Inferior parietal cortex (tissue), 1 donor: ENCODE measurements at regions not wholly inside any gene's neighbourhood (a gene's known extent, or its start where the extent isn't known, plus 50 kb on each side); places are given as distances from the start of the nearest gene placed in this dataset.
"Not testable (repeated sequence)": the region's sequence is repeated elsewhere in the genome, so short reads cannot be mapped to it uniquely, and the experiment has no call there.

Experiments used
- DNase-seq: peaks from one replicate; pipeline ENCODE4 v3.0.0-alpha.2; 2016; ENCODE audit errors: extremely low spot score

DNA sequence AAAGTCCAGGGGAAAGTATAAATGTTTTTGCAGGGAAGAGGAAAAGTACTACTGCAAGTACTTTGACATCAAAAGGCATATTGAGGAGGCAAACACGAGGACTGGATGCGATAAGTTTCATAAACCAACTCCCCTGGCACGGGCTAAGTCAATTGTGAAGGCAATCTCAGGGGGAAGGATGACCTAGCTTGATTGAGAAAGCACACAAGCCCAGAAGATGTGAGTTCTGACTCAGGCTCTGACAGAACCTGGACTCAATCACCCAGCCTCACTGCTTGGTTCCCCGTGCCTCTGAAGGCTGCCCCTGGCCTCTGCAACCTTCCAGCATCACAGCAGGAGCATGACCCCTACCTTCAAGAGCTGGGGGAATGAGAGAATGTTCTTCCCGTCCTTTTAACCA, 93.2 kb upstream of the ZNF438 start:
- DNase-seq: no peak

GRCh38 chr10:31125789-31126188, 94.1 kb upstream of the ZNF438 start:
- DNase-seq: no peak

GRCh38 chr10:31126593-31126992, 94.9 kb upstream of the ZNF438 start:
- DNase-seq: no peak

- no peak for DNase-seq
Measured at GRCh38 chr10:31128536-31128935, 96.9 kb upstream of the ZNF438 start.

DNA sequence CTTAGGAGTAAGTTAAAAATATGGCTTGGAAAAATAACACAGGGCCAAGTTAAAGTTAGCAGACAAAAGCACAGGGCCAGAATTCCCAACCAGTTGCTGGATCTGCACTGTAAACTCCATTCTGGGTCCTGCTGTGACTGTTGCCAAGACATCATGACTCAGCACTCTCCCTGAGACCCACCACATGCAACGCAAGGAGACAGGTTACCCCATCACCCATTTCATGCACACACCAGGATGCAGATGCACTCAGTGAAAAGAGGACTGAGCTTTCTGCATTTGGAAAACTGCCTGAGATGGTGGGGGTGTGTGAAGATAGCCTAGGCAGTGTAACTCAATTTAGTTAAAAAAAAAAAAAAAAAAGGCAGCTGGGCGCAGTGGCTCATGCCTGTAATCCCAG, 97.6 kb upstream of the ZNF438 start:
- peak; percentile 38 for DNase-seq

DNA sequence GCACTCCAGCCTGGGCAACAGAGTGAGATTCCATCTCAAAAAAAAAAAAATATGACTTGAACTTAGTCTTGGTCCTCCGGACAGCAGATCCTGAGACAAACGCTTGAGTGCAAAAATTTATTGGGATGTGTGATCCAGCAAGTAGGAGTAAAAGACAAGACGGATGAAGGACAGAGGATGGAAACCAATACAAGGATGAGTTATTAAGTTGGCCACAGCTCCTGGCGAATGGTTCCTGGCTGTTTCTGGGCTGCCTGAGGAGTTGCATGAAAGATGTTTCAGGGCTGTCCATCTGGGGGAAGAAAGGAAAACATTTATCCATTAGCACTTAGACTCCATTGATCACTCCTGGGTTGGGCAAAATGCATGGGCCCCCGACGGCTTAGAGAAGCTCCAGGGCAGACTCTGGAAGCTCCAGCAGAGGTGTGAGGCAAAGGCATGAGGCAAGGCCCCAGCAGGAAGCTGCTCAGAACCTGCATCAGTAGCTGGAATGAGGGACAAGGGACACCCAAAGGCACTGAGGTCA, 98.3 kb upstream of the ZNF438 start:
- no peak for DNase-seq

DNA sequence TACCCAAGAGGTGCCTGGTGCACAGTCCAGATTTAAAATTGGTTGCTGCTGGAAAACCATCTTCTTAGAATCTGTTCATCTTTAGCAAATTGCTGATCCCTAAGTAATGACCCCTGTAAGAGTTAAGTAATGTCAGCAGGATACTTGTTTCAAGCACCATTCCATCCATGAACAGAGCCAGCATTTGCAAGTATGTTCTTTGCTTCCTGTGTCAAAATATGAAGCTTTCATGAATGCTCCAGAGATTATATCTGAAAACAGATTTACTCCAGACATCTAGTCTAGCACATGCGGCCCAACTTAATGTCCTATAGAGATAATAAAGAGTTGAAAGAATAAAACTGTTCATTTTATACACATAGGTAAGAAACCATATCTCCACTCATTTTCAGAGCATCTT, 98.7 kb upstream of the ZNF438 start:
- no peak for DNase-seq

- no peak for DNase-seq
Measured at GRCh38 chr10:31131251-31131650, 99.6 kb upstream of the ZNF438 start.

GRCh38 chr10:31132681-31133244, 101.1 kb upstream of the ZNF438 start:
- DNase-seq: no peak

DNA sequence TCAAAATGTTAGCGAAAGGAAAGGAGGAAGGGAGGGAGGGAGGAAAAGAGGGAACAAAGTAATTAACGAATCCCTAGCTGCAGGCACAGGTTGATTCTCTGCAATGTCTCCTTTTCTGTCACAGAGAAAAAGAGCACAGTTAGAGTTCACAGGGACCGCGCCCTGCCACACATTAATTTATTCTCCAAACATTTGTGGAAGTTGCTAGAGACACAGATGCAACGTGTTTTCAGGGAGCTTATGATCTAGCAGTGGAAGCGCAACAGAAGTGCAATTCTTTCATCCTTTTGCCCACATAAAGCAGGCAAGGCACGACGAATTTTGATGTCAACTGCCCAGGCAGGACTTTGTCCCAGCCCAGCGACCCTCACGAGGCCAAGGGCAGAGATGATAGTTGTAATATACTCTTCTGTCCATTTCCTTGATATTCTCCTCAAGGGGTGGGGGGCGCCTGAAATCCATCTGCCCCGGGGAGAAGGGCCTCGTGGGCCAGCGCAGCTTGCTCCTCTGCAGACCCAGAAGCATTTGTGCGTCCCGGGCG, 101.7 kb upstream of the ZNF438 start:
- no peak for DNase-seq

GRCh38 chr10:31133792-31134310, 102.2 kb upstream of the ZNF438 start:
- DNase-seq: peak; percentile 68

GRCh38 chr10:31134311-31134952, 102.8 kb upstream of the ZNF438 start:
- peak; percentile 37 for DNase-seq

DNA sequence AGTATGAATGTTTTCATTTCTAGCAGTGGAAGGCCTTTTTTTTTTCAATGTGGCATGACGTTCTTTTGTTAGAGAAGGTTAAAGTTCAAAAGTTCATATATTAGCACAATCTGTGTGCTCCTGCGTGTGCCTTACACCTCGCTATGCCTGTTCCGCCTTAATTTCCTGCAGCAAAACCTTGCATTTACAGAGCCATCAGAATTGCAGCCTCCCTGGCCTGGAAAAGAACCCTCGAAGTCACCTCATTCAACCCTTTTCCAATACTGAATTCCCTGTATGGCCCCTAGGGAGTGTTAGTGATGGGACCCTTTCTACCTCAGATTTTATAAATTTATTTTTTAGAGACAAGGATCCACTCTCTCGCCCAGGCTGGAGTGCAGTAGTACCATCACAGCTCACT, 103.5 kb upstream of the ZNF438 start:
- no peak for DNase-seq

DNA sequence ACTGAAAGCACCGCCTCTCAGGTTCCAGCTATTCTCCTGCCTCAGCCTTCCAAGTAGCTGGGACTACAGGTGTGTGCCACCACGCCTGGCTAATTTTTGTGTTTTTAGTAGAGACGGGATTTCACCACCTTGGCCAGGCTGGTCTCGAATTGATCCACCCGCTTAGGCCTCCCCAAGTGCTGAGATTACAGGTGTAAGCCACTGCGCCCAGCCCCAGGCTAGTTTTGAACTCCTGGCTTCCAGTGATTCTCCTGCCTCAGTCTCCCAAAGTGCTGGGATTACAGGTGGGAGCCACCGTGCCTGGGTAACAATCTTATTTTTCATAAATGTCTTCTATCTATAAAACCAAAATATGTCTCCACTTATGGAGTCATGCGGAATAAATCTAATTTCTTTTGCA, 104.1 kb upstream of the ZNF438 start:
- not testable (repeated sequence) for DNase-seq

DNA sequence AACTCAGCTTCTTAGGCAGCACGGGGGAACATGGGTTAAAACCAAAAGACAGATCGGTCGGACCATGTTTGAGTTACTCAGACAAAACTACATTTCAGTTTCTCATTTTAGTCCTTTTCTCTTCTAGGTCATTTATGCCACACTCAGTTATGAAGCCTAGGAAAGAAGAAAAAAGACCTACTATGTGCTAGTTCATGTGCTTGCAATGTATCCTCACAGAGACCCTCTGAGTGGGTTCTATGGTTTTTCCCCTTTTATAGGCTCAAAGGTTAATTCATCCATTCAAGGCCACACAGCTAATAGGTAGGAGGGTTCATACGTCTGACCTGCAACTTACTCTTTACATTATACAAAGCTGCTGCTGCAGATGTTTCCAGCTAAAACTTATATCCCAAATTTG, 104.7 kb upstream of the ZNF438 start:
- DNase-seq: no peak

- no peak for DNase-seq
Measured at GRCh38 chr10:31136930-31137885, 105.5 kb upstream of the ZNF438 start.

DNA sequence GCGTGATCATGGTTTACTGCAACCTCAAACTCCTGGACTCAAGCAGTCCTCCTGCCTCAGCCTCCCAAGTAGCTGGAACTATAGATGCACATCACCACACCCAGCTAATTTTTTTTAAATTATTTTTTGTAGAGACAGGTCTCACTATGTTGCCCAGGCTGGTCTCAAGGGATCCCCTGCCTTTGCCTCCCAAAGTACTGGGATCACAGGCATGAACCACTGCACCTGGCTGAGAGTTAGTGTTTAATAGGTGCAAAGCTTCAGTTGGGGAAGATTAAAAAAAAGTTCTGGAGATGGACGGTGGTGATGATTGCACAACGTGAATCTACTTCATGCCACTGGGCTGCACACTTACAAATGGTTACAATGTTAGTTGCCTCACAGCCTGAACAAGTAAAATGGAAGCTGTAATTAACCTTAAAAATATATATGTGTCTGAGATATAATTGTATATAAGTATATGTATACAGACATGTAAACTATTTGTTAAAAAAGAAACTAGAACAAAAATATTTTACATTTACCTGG, 106.4 kb upstream of the ZNF438 start:
- no peak for DNase-seq

- no peak for DNase-seq
Measured at GRCh38 chr10:31139497-31139896, 107.8 kb upstream of the ZNF438 start.

DNA sequence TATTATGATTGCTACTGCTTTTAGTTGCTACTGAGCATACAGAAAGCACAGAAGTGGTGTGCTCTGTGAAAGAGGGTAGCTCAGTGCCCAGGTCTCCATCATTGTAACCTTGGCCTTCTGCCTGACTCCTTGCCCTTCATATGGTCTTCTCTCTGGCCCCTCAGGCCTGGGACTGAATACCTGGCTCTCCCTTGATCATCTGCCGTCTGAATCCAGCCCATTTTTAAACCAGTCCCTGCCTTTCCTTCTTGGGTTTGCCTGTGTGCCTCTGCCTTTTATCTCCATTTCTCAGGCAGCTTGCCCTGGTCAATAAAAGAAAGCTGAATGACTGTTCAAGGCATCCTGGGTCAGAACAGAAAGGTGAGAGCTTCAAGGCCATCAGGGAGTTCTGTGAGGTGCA, 109.1 kb upstream of the ZNF438 start:
- no peak for DNase-seq

- DNase-seq: no peak
Measured at GRCh38 chr10:31142026-31142425, 110.4 kb upstream of the ZNF438 start.

- DNase-seq: no peak
Measured at GRCh38 chr10:31143331-31143935, 111.8 kb upstream of the ZNF438 start.
